Fibroblast of lung (primary cell): ENCODE measurements at regions not wholly inside any gene's neighbourhood (a gene's known extent, or its start where the extent isn't known, plus 50 kb on each side); places are given as distances from the start of the nearest gene placed in this dataset.

Experiments used
- DNase-seq, 2 donors: peaks; one replicate each; pipeline versions ENCODE4 v3.0.0 to v3.0.0-alpha.2; 2010; ENCODE audit warnings: low read depth in 2 of 2
- H2AFZ ChIP-seq: 2 replicates; pipeline ENCODE4 v1.5.1; 2012; ENCODE audit warnings: low read length, control low read depth, inconsistent platforms
- H3K27ac ChIP-seq: 2 replicates; pipeline ENCODE4 v1.5.1; 2011; ENCODE audit warnings: low read length, control low read depth; ENCODE audit not compliant: insufficient read depth
- H3K27me3 ChIP-seq: 2 replicates; pipeline ENCODE4 v1.5.1; 2011; ENCODE audit warnings: mild to moderate bottlenecking, low read length; ENCODE audit not compliant: control insufficient read depth, insufficient read depth
- H3K36me3 ChIP-seq: 2 replicates; pipeline ENCODE4 v1.5.1; 2011; ENCODE audit warnings: low read length; ENCODE audit not compliant: control insufficient read depth, insufficient read depth
- H3K4me1 ChIP-seq: 2 replicates; pipeline ENCODE4 v1.5.1; 2011; ENCODE audit warnings: low read length; ENCODE audit not compliant: control insufficient read depth, insufficient read depth; ENCODE audit errors: extremely low read depth
- H3K4me2 ChIP-seq: 2 replicates; pipeline ENCODE4 v1.5.1; 2011; ENCODE audit warnings: low read length, control low read depth; ENCODE audit not compliant: insufficient read depth; ENCODE audit errors: extremely low read depth
- H3K4me3 ChIP-seq, 4 experiments: fragments of 200-600 bp in 1 of 4; sonication (generic) in 1 of 4; replicated peaks in 1 of 4; 2 replicates each; pipeline ENCODE4 v1.5.1; 2011 to 2016; ENCODE audit warnings: low read length in 4 of 4, low read depth in 3 of 4, mild to moderate bottlenecking in 3 of 4, control low read depth in 2 of 4, inconsistent platforms in 1 of 4, mixed read lengths in 1 of 4; ENCODE audit not compliant: insufficient read depth in 1 of 4; ENCODE audit errors: control extremely low read depth in 1 of 4
- H3K79me2 ChIP-seq: 2 replicates; pipeline ENCODE4 v1.5.1; 2012; ENCODE audit warnings: mild to moderate bottlenecking, low read length, inconsistent platforms; ENCODE audit not compliant: control insufficient read depth, insufficient read depth
- H3K9ac ChIP-seq: 2 replicates; pipeline ENCODE4 v1.5.1; 2011; ENCODE audit warnings: mild to moderate bottlenecking, low read length, control low read depth; ENCODE audit not compliant: insufficient read depth
- H3K9me3 ChIP-seq: 2 replicates; pipeline ENCODE4 v1.5.1; 2012; ENCODE audit warnings: low read depth, low read length; ENCODE audit not compliant: control insufficient read depth, insufficient read depth
- H4K20me1 ChIP-seq: 2 replicates; pipeline ENCODE4 v1.5.1; 2011; ENCODE audit warnings: low read length; ENCODE audit not compliant: control insufficient read depth, insufficient read depth; ENCODE audit errors: extremely low read depth
- EZH2 ChIP-seq: IDR thresholded peaks from 2 replicates; pipeline ENCODE4 v1.5.1; 2012; ENCODE audit warnings: low read length, control low read depth, mild to moderate bottlenecking; ENCODE audit errors: missing control alignments
- TF ChIP-seq, protein P1 (sequence below), 2 donors: IDR thresholded peaks in 1 of 2; conservative IDR thresholded peaks in 1 of 2; 1 replicate in 1 of 2; 2 replicates in 1 of 2; pipeline ENCODE4 v1.5.1; 2011 to 2012; ENCODE audit warnings: low read length in 2 of 2, control low read depth in 1 of 2, inconsistent platforms in 1 of 2, low read depth in 1 of 2, mild to moderate bottlenecking in 1 of 2

- no peaks in the 10 kb centered on the region for H3K79me2 ChIP-seq
- TF ChIP-seq EZH2, result no peak
- TF ChIP-seq, protein P1, sequence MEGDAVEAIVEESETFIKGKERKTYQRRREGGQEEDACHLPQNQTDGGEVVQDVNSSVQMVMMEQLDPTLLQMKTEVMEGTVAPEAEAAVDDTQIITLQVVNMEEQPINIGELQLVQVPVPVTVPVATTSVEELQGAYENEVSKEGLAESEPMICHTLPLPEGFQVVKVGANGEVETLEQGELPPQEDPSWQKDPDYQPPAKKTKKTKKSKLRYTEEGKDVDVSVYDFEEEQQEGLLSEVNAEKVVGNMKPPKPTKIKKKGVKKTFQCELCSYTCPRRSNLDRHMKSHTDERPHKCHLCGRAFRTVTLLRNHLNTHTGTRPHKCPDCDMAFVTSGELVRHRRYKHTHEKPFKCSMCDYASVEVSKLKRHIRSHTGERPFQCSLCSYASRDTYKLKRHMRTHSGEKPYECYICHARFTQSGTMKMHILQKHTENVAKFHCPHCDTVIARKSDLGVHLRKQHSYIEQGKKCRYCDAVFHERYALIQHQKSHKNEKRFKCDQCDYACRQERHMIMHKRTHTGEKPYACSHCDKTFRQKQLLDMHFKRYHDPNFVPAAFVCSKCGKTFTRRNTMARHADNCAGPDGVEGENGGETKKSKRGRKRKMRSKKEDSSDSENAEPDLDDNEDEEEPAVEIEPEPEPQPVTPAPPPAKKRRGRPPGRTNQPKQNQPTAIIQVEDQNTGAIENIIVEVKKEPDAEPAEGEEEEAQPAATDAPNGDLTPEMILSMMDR (conservative IDR thresholded peaks at IDR 0.05 in 1 of 2, IDR thresholded peaks at IDR 0.05 in 1 of 2; ENCODE audit: low read depth in 1 of 2, low read length in 2 of 2), result no peak
- no peak overlapping the region for H3K4me2 ChIP-seq
- no peaks in the 10 kb centered on the region for H3K9me3 ChIP-seq
- no peaks in the 10 kb centered on the region for H3K36me3 ChIP-seq
- DNase-seq, result no peak
- no peak overlapping the region for H3K9ac ChIP-seq
- H4K20me1 ChIP-seq, result no peaks in the 10 kb centered on the region
- H3K4me3 ChIP-seq, result no peak overlapping the region
- no peak overlapping the region for H2AFZ ChIP-seq
- H3K27me3 ChIP-seq, result no peaks in the 10 kb centered on the region
- no peaks in the 10 kb centered on the region for H3K4me1 ChIP-seq
- H3K27ac ChIP-seq, result no peak overlapping the region
Observed at GRCh38 chr3:154536751-154537150, 106.8 kb upstream of the GPR149 start.

DNA sequence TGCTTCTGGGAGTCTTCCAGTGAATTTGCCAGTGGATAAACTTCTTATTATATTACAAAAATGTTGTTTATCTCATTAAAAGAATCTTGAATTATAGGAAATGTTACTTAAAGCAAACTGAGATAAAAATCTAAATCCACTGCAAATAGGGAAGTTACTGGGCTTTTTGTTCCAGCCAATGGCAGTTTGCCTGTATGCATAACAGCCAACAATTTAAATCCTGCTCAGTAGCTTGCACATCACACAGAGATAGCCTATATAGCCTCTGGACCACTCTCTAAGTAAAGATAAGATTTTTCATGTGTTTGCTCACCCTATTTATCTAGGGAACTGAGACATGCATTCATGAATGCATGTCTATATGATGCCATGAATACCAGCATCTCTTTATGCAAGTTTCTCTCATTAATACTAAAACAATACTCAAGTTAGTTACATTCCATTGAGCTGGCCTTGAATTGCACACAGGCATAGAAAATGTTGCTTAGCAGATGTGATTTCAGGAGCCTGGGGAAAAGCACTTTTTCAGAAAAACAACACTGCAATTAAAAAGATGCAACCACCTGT lies 92.1 kb upstream of the GPR149 start:
- TF ChIP-seq, protein P1 (conservative IDR thresholded peaks at IDR 0.05 in 1 of 2, IDR thresholded peaks at IDR 0.05 in 1 of 2; ENCODE audit: low read depth in 1 of 2, low read length in 2 of 2), result no peak
- TF ChIP-seq EZH2, result no peak
- H3K4me2 ChIP-seq, result no peak overlapping the region

GRCh38 chr3:154517404-154517803 lies 87.4 kb upstream of the GPR149 start:
- no peak for DNase-seq
- Histone ChIP-seq H2AFZ (no peak overlapping the region), H3K9ac (no peak overlapping the region), H3K79me2 (no peaks in the 10 kb centered on the region), H3K9me3 (no peaks in the 10 kb centered on the region), H4K20me1 (no peaks in the 10 kb centered on the region), H3K36me3 (no peaks in the 10 kb centered on the region), H3K4me1 (no peaks in the 10 kb centered on the region), H3K4me2 (no peak overlapping the region), H3K27ac (no peak overlapping the region), H3K4me3 (no peak overlapping the region), H3K27me3 (no peaks in the 10 kb centered on the region)
- TF ChIP-seq, protein P1 (conservative IDR thresholded peaks at IDR 0.05 in 1 of 2, IDR thresholded peaks at IDR 0.05 in 1 of 2; ENCODE audit: low read depth in 1 of 2, low read length in 2 of 2), result no peak
- TF ChIP-seq EZH2, result no peak

More for the DNA sequence above, 92.1 kb upstream of the GPR149 start:
- Histone ChIP-seq H3K27ac (no peak overlapping the region), H3K79me2 (no peaks in the 10 kb centered on the region), H2AFZ (no peak overlapping the region), H3K9me3 (no peaks in the 10 kb centered on the region), H3K27me3 (no peaks in the 10 kb centered on the region), H3K4me3 (no peak overlapping the region), H3K9ac (no peak overlapping the region), H4K20me1 (no peaks in the 10 kb centered on the region), H3K36me3 (no peaks in the 10 kb centered on the region), H3K4me1 (no peaks in the 10 kb centered on the region)
- no peak for DNase-seq
